ENCODE measurements at regions not wholly inside any gene's neighbourhood (a gene's known extent, or its start where the extent isn't known, plus 50 kb on each side); places are given as distances from the start of the nearest gene placed in this dataset.

GRCh38 chr4:164529058-164529457 lies 224.9 kb upstream of the SMIM31 start:
- TF ChIP-seq CTCF (IDR thresholded peaks at IDR 0.05; ENCODE audit: low read depth, low read length) (no peak), EZH2phosphoT487 (IDR thresholded peaks at IDR 0.05; ENCODE audit: low read depth) (no peak)

All from OCI-LY3 (cell line).